Coronary artery (tissue), 2 donors: ENCODE measurements at regions not wholly inside any gene's neighbourhood (a gene's known extent, or its start where the extent isn't known, plus 50 kb on each side); places are given as distances from the start of the nearest gene placed in this dataset.
A peak's percentile ranks its signal among the peaks of the same experiment; 100 is the strongest.
"Not testable (repeated sequence)": the region's sequence is repeated elsewhere in the genome, so short reads cannot be mapped to it uniquely, and the experiment has no call there.

Source experiments
- DNase-seq: peaks from one replicate; pipeline ENCODE4 v3.0.0-alpha.2; 2017; ENCODE audit warnings: low spot score
- H3K27ac ChIP-seq, 2 donors: fragments of 200-600 bp; sonication (generic); one replicate each; pipeline ENCODE4 v1.5.1; 2016 to 2019
- H3K4me3 ChIP-seq: fragments of 200-600 bp; sonication (generic); 2 replicates; pipeline ENCODE4 v1.5.1; 2016; ENCODE audit warnings: mild to moderate bottlenecking, moderate library complexity
- CTCF ChIP-seq: fragments of 200-600 bp; sonication (generic); IDR thresholded peaks from one replicate; pipeline ENCODE4 v1.5.1; 2019; ENCODE audit warnings: antibody characterized with exemption

GRCh38 chr2:131724019-131724418 is 196.3 kb downstream of the CCDC74A start:
- H3K4me3 ChIP-seq, result peak overlapping the region; percentile 37
- no peak for TF ChIP-seq CTCF

GRCh38 chr2:131728451-131728850 is 200.8 kb downstream of the CCDC74A start:
- H3K4me3 ChIP-seq, H3K27ac ChIP-seq, DNase-seq: not testable (repeated sequence)

More at GRCh38 chr2:131724019-131724418, 196.3 kb downstream of the CCDC74A start:
- no peak for DNase-seq
- H3K27ac ChIP-seq, result no peak overlapping the region

- DNase-seq, result not testable (repeated sequence)
These were observed 205.8 kb downstream of the CCDC74A start for GRCh38 chr2:131733530-131733929.

GRCh38 chr2:131736406-131736805 is 208.7 kb downstream of the CCDC74A start:
- DNase-seq, H3K4me3 ChIP-seq, H3K27ac ChIP-seq: not testable (repeated sequence)

More at GRCh38 chr2:131733530-131733929, 205.8 kb downstream of the CCDC74A start:
- not testable (repeated sequence) for H3K4me3 ChIP-seq, H3K27ac ChIP-seq

GRCh38 chr2:131738533-131738932 is 210.8 kb downstream of the CCDC74A start:
- not testable (repeated sequence) for DNase-seq, H3K4me3 ChIP-seq, H3K27ac ChIP-seq

- not testable (repeated sequence) for H3K4me3 ChIP-seq, H3K27ac ChIP-seq, DNase-seq
These were observed 211.3 kb downstream of the CCDC74A start for GRCh38 chr2:131738996-131739434.

GRCh38 chr2:131753640-131754561 is 226.2 kb downstream of the CCDC74A start:
- DNase-seq, result no peak
- H3K4me3 ChIP-seq, result no peak overlapping the region
- TF ChIP-seq CTCF, result no peak
- H3K27ac ChIP-seq, result no peak overlapping the region

GRCh38 chr2:131754929-131755720 is 227.4 kb downstream of the CCDC74A start:
- no peak for TF ChIP-seq CTCF
- DNase-seq, result no peak
- H3K27ac ChIP-seq, result no peak overlapping the region

GRCh38 chr2:131756141-131756907 is 228.6 kb downstream of the CCDC74A start:
- DNase-seq, result no peak
- TF ChIP-seq CTCF, result no peak
- Histone ChIP-seq H3K4me3 (no peak overlapping the region), H3K27ac (no peak overlapping the region)

More at GRCh38 chr2:131754929-131755720, 227.4 kb downstream of the CCDC74A start:
- no peak overlapping the region for H3K4me3 ChIP-seq

- H3K4me3 ChIP-seq, H3K27ac ChIP-seq, DNase-seq: not testable (repeated sequence)
These were observed 231.3 kb downstream of the CCDC74A start for GRCh38 chr2:131758941-131759340.

GRCh38 chr2:131774955-131775555 is 247.4 kb downstream of the CCDC74A start:
- H3K4me3 ChIP-seq, DNase-seq, H3K27ac ChIP-seq: not testable (repeated sequence)

GRCh38 chr2:131775903-131776506 is 248.3 kb downstream of the CCDC74A start:
- H3K4me3 ChIP-seq, DNase-seq, H3K27ac ChIP-seq: not testable (repeated sequence)
